K562 (cell line): ENCODE measurements at regions not wholly inside any gene's neighbourhood (a gene's known extent, or its start where the extent isn't known, plus 50 kb on each side); places are given as distances from the start of the nearest gene placed in this dataset.

Experiments
- ATAC-seq: fragments of 200-7000 bp; cut with Tn5 transposase; 3 replicates; pipeline ENCODE4 v1.9.1; 2020; ENCODE audit warnings: moderate library complexity
- BruUV-seq: library from RNA; stranded (reverse); fragments of 400-500 nt; replicated peaks from 2 replicates; lab custom pipeline; 2021; lab: Mats Ljungman, UMichigan
- CTCF ChIA-PET: fragments of 300-600 bp; formaldehyde crosslinking; extraction: SDS; loops from one replicate; lab custom pipeline; 2021; ENCODE audit warnings: low intra/inter-chr PET ratio; lab: Yijun Ruan, JAX
- POLR2A ChIA-PET: fragments of 300-600, 350-650 bp; sonication (Branson Sonifier 250); formaldehyde crosslinking; extraction: SDS; loops from one replicate; lab custom pipeline; 2021; ENCODE audit warnings: antibody characterized with exemption, inconsistent platforms; lab: Yijun Ruan, JAX
- DNase-seq, 4 experiments: peaks; one replicate each; pipeline versions ENCODE4 v3.0.0 to v3.0.0-alpha.2; 2011 to 2018; ENCODE audit warnings: low spot score in 3 of 4, mixed read lengths in 3 of 4; ENCODE audit errors: extremely low read depth in 1 of 4
- FAIRE-seq: peaks from 2 replicates; lab custom pipeline; 2011; peaks lifted over from hg19 to GRCh38; lab: Jason Lieb, UNC
- H2AFZ ChIP-seq: 2 replicates; pipeline ENCODE4 v1.6.0; 2011; ENCODE audit warnings: low read depth, low read length, control low read depth, inconsistent platforms
- H3K27ac ChIP-seq: fragments of 200-600 bp; 3 replicates; pipeline ENCODE4 v1.8.0; 2011; ENCODE audit warnings: low read depth, mild to moderate bottlenecking, control low read depth, inconsistent platforms, low read length, moderate library complexity, mixed read lengths; ENCODE audit errors: extremely low read depth
- H3K27me3 ChIP-seq, 2 experiments: fragments of 300-600 bp in 1 of 2; 2 replicates in 1 of 2; 3 replicates in 1 of 2; pipeline versions ENCODE4 v1.6.0 to v1.8.0; 2011; ENCODE audit warnings: inconsistent platforms in 2 of 2, low read length in 2 of 2, mild to moderate bottlenecking in 1 of 2, mixed read lengths in 1 of 2, moderate library complexity in 1 of 2; ENCODE audit not compliant: control insufficient read depth in 2 of 2, insufficient read depth in 2 of 2
- H3K36me3 ChIP-seq: fragments of 300-600 bp; 3 replicates; pipeline ENCODE4 v1.8.0; 2011; ENCODE audit warnings: mild to moderate bottlenecking, low read length, inconsistent platforms; ENCODE audit not compliant: control insufficient read depth, insufficient read depth
- H3K4me1 ChIP-seq, 2 experiments: fragments of 200-600 bp in 1 of 2; replicated peaks in 1 of 2; 2 replicates in 1 of 2; 3 replicates in 1 of 2; pipeline versions ENCODE4 v1.5.1 to v1.8.0; 2011; ENCODE audit warnings: inconsistent platforms in 2 of 2, low read length in 2 of 2, mild to moderate bottlenecking in 1 of 2, mixed read lengths in 1 of 2, moderate library complexity in 1 of 2; ENCODE audit not compliant: control insufficient read depth in 2 of 2, insufficient read depth in 2 of 2
- H3K4me2 ChIP-seq: 2 replicates; pipeline ENCODE4 v1.6.1; 2011; ENCODE audit warnings: low read length, control low read depth, inconsistent platforms, mixed read lengths; ENCODE audit not compliant: insufficient read depth
- H3K4me3 ChIP-seq: fragments of 200-600 bp; sonication (generic), shearing (Covaris generic); 2 replicates; pipeline ENCODE4 v1.5.1; 2016; ENCODE audit warnings: control low read depth, inconsistent platforms
- H3K79me2 ChIP-seq: fragments of 200-600 bp; 3 replicates; pipeline ENCODE4 v1.8.0; 2011; ENCODE audit warnings: low read length, inconsistent platforms; ENCODE audit not compliant: control insufficient read depth, insufficient read depth
- H3K9ac ChIP-seq, 2 experiments: 2 replicates each; pipeline versions ENCODE4 v1.6.0 to v1.6.1; 2011; ENCODE audit warnings: low read depth in 2 of 2, low read length in 2 of 2, control low read depth in 1 of 2, inconsistent platforms in 1 of 2, mild to moderate bottlenecking in 1 of 2, mixed read lengths in 1 of 2; ENCODE audit not compliant: insufficient read depth in 1 of 2
- H3K9me1 ChIP-seq: one replicate; pipeline ENCODE4 v1.6.0; 2011; ENCODE audit warnings: inconsistent platforms, mild to moderate bottlenecking, low read length, moderate library complexity; ENCODE audit not compliant: control insufficient read depth, insufficient read depth
- H3K9me3 ChIP-seq: replicated peaks from 2 replicates; pipeline ENCODE4 v1.5.1; 2011; ENCODE audit warnings: low read depth, low read length, inconsistent platforms; ENCODE audit not compliant: control insufficient read depth, insufficient read depth
- H4K20me1 ChIP-seq: replicated peaks from 2 replicates; pipeline ENCODE4 v1.6.1; 2011; ENCODE audit warnings: low read length, inconsistent platforms, mixed read lengths; ENCODE audit not compliant: control insufficient read depth, insufficient read depth
- BACH1 ChIP-seq: fragments of 200-800 bp; sonication (Bioruptor generic); IDR thresholded peaks from 2 replicates; pipeline ENCODE4 v1.6.1; 2016; ENCODE audit warnings: missing genetic modification characterization, missing compliant biosample characterization
- BCL6 ChIP-seq: fragments of 250-450 bp; sonication (Bioruptor Pico); IDR thresholded peaks from 2 replicates; pipeline ENCODE4 v1.4.0; 2020
- ELF2 ChIP-seq: fragments of 250-450 bp; sonication (Bioruptor Pico); IDR thresholded peaks from 2 replicates; pipeline ENCODE4 v1.5.0; 2021; ENCODE audit warnings: mild to moderate bottlenecking
- EP300 ChIP-seq: IDR thresholded peaks from 2 replicates; pipeline ENCODE4 v1.6.1; 2012; ENCODE audit warnings: low read length, improper control_type of control experiment
- EWSR1 ChIP-seq: fragments of 450-650 bp; IDR thresholded peaks from 2 replicates; pipeline ENCODE4 v1.6.1; 2018; ENCODE audit warnings: borderline replicate concordance, mild to moderate bottlenecking, low read depth, moderate library complexity; ENCODE audit not compliant: partially characterized antibody
- STAT6 ChIP-seq: sonication (generic); formaldehyde crosslinking; IDR thresholded peaks from 2 replicates; pipeline ENCODE4 v1.8.1; 2023; ENCODE audit warnings: mild to moderate bottlenecking, missing genetic modification reagents
- TAF15 ChIP-seq: fragments of 200-400 bp; formaldehyde crosslinking; IDR thresholded peaks from 2 replicates; pipeline ENCODE4 v1.6.1; 2017; ENCODE audit warnings: mild to moderate bottlenecking, low read depth, low read length, moderate library complexity
- ZNF507 ChIP-seq: conservative IDR thresholded peaks from 2 replicates; pipeline ENCODE4 v1.6.1; 2017; ENCODE audit warnings: missing genetic modification characterization, missing compliant biosample characterization
- ZNF699 ChIP-seq: fragments of 250-450 bp; sonication (Bioruptor Pico); IDR thresholded peaks from 2 replicates; pipeline ENCODE4 v1.8.0; 2021; ENCODE audit warnings: mild to moderate bottlenecking, moderate library complexity; ENCODE audit not compliant: insufficient replicate concordance
- WGBS: fragments of 100-300 bp; shearing (Covaris generic); methylation state at CpG from one replicate; pipeline ENCODE4 v1.1.6; 2016; ENCODE audit warnings: low coverage, mixed read lengths; ENCODE audit not compliant: insufficient coverage; ENCODE audit errors: missing lambda C conversion rate; 5-methylcytosine and 5-hydroxymethylcytosine counted together
- in situ Hi-C: fragments of 300-500 bp; cut with MboI; formaldehyde crosslinking; loops from 4 replicates; pipeline ENCODE4 v1.15.0; 2018; ENCODE audit warnings: inconsistent platforms, mixed read lengths
- intact Hi-C: fragments of 100-400 bp; cut with micrococcal nuclease; formaldehyde crosslinking; loops from 2 replicates; pipeline ENCODE4 v1.14.2; 2022
- TF ChIP-seq, protein P1 (sequence below): sonication (generic); formaldehyde crosslinking; IDR thresholded peaks from 2 replicates; pipeline ENCODE4 v1.8.0; 2023; ENCODE audit warnings: mild to moderate bottlenecking, missing genetic modification reagents
- TF ChIP-seq, protein P2 (sequence below): sonication (generic); formaldehyde crosslinking; IDR thresholded peaks from 2 replicates; pipeline ENCODE4 v1.8.0; 2022; ENCODE audit warnings: mild to moderate bottlenecking, missing genetic modification reagents

GRCh38 chr12:47449797-47450196, 256.0 kb downstream of the RPAP3 start:
- DNase-seq (no peak), FAIRE-seq (no peak), ATAC-seq (no peak)
- no peak overlapping the region for H3K9ac ChIP-seq
- no peaks in the 10 kb centered on the region for H4K20me1 ChIP-seq
- H3K27ac ChIP-seq: no peak overlapping the region
- H3K36me3 ChIP-seq: no peaks in the 10 kb centered on the region
- H3K79me2 ChIP-seq: no peaks in the 10 kb centered on the region
- H3K4me1 ChIP-seq: no peaks in the 10 kb centered on the region
- no TSS peak for BruUV-seq
- 0% methylated on average over 1 of the region's 1 CpG for WGBS
- no peaks in the 10 kb centered on the region for H3K9me1 ChIP-seq
- CTCF ChIA-PET: no interaction called here
- in situ Hi-C loops (no loop called here), intact Hi-C loops (no loop called here)
- H3K4me3 ChIP-seq: no peak overlapping the region
- no peak overlapping the region for H2AFZ ChIP-seq
- H3K4me2 ChIP-seq: no peak overlapping the region
- no peaks in the 10 kb centered on the region for H3K27me3 ChIP-seq
- POLR2A ChIA-PET: interaction anchor here (0.6 kb wide), 1 partner anchor 515 kb away, joined by 3 read pairs; no protein-coding TSS in a partner anchor
- 0 out of 2 replicates have a peak, but pooled peaks cover 2% of the 10 kb centered on the region for H3K9me3 ChIP-seq
- TF ChIP-seq, protein P1, sequence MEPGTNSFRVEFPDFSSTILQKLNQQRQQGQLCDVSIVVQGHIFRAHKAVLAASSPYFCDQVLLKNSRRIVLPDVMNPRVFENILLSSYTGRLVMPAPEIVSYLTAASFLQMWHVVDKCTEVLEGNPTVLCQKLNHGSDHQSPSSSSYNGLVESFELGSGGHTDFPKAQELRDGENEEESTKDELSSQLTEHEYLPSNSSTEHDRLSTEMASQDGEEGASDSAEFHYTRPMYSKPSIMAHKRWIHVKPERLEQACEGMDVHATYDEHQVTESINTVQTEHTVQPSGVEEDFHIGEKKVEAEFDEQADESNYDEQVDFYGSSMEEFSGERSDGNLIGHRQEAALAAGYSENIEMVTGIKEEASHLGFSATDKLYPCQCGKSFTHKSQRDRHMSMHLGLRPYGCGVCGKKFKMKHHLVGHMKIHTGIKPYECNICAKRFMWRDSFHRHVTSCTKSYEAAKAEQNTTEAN (CRISPR knock-in tag): no peak
- TF ChIP-seq EP300: no peak
- no peak for TF ChIP-seq ZNF699 (CRISPR knock-in tag)
- TF ChIP-seq BCL6: no peak
- no peak for TF ChIP-seq ELF2 (CRISPR knock-in tag)
- TF ChIP-seq TAF15: no peak
- TF ChIP-seq, protein P2, sequence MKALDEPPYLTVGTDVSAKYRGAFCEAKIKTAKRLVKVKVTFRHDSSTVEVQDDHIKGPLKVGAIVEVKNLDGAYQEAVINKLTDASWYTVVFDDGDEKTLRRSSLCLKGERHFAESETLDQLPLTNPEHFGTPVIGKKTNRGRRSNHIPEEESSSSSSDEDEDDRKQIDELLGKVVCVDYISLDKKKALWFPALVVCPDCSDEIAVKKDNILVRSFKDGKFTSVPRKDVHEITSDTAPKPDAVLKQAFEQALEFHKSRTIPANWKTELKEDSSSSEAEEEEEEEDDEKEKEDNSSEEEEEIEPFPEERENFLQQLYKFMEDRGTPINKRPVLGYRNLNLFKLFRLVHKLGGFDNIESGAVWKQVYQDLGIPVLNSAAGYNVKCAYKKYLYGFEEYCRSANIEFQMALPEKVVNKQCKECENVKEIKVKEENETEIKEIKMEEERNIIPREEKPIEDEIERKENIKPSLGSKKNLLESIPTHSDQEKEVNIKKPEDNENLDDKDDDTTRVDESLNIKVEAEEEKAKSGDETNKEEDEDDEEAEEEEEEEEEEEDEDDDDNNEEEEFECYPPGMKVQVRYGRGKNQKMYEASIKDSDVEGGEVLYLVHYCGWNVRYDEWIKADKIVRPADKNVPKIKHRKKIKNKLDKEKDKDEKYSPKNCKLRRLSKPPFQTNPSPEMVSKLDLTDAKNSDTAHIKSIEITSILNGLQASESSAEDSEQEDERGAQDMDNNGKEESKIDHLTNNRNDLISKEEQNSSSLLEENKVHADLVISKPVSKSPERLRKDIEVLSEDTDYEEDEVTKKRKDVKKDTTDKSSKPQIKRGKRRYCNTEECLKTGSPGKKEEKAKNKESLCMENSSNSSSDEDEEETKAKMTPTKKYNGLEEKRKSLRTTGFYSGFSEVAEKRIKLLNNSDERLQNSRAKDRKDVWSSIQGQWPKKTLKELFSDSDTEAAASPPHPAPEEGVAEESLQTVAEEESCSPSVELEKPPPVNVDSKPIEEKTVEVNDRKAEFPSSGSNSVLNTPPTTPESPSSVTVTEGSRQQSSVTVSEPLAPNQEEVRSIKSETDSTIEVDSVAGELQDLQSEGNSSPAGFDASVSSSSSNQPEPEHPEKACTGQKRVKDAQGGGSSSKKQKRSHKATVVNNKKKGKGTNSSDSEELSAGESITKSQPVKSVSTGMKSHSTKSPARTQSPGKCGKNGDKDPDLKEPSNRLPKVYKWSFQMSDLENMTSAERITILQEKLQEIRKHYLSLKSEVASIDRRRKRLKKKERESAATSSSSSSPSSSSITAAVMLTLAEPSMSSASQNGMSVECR (CRISPR knock-in tag): no peak
- TF ChIP-seq EWSR1: no peak
- no peak for TF ChIP-seq STAT6
- no peak for TF ChIP-seq ZNF507 (tag)
- TF ChIP-seq BACH1 (tag): no peak
